22Rv1 (cell line): ENCODE measurements at regions not wholly inside any gene's neighbourhood (a gene's known extent, or its start where the extent isn't known, plus 50 kb on each side); places are given as distances from the start of the nearest gene placed in this dataset.

Source experiments
- CTCF ChIP-seq: fragments of 450-650 bp; IDR thresholded peaks from 2 replicates; pipeline ENCODE4 v1.5.1; 2017; ENCODE audit warnings: mild to moderate bottlenecking
- ZFX ChIP-seq: fragments of 450-650 bp; IDR thresholded peaks from 2 replicates; pipeline ENCODE4 v1.6.1; 2017; ENCODE audit warnings: antibody characterized with exemption, borderline replicate concordance

- no peak for TF ChIP-seq CTCF
- no peak for TF ChIP-seq ZFX
These were observed 827.2 kb downstream of the MTRR start for GRCh38 chr5:8695902-8696845.
